Fibroblast of lung (primary cell): ENCODE measurements at regions not wholly inside any gene's neighbourhood (a gene's known extent, or its start where the extent isn't known, plus 50 kb on each side); places are given as distances from the start of the nearest gene placed in this dataset.

ENCODE experiments used
- DNase-seq, 2 donors: peaks; one replicate each; pipeline versions ENCODE4 v3.0.0 to v3.0.0-alpha.2; 2010; ENCODE audit warnings: low read depth in 2 of 2
- H2AFZ ChIP-seq: 2 replicates; pipeline ENCODE4 v1.5.1; 2012; ENCODE audit warnings: low read length, control low read depth, inconsistent platforms
- H3K27ac ChIP-seq: 2 replicates; pipeline ENCODE4 v1.5.1; 2011; ENCODE audit warnings: low read length, control low read depth; ENCODE audit not compliant: insufficient read depth
- H3K27me3 ChIP-seq: 2 replicates; pipeline ENCODE4 v1.5.1; 2011; ENCODE audit warnings: mild to moderate bottlenecking, low read length; ENCODE audit not compliant: control insufficient read depth, insufficient read depth
- H3K36me3 ChIP-seq: 2 replicates; pipeline ENCODE4 v1.5.1; 2011; ENCODE audit warnings: low read length; ENCODE audit not compliant: control insufficient read depth, insufficient read depth
- H3K4me1 ChIP-seq: 2 replicates; pipeline ENCODE4 v1.5.1; 2011; ENCODE audit warnings: low read length; ENCODE audit not compliant: control insufficient read depth, insufficient read depth; ENCODE audit errors: extremely low read depth
- H3K4me2 ChIP-seq: 2 replicates; pipeline ENCODE4 v1.5.1; 2011; ENCODE audit warnings: low read length, control low read depth; ENCODE audit not compliant: insufficient read depth; ENCODE audit errors: extremely low read depth
- H3K4me3 ChIP-seq, 4 experiments: fragments of 200-600 bp in 1 of 4; sonication (generic) in 1 of 4; replicated peaks in 1 of 4; 2 replicates each; pipeline ENCODE4 v1.5.1; 2011 to 2016; ENCODE audit warnings: low read length in 4 of 4, low read depth in 3 of 4, mild to moderate bottlenecking in 3 of 4, control low read depth in 2 of 4, inconsistent platforms in 1 of 4, mixed read lengths in 1 of 4; ENCODE audit not compliant: insufficient read depth in 1 of 4; ENCODE audit errors: control extremely low read depth in 1 of 4
- H3K79me2 ChIP-seq: 2 replicates; pipeline ENCODE4 v1.5.1; 2012; ENCODE audit warnings: mild to moderate bottlenecking, low read length, inconsistent platforms; ENCODE audit not compliant: control insufficient read depth, insufficient read depth
- H3K9ac ChIP-seq: 2 replicates; pipeline ENCODE4 v1.5.1; 2011; ENCODE audit warnings: mild to moderate bottlenecking, low read length, control low read depth; ENCODE audit not compliant: insufficient read depth
- H3K9me3 ChIP-seq: 2 replicates; pipeline ENCODE4 v1.5.1; 2012; ENCODE audit warnings: low read depth, low read length; ENCODE audit not compliant: control insufficient read depth, insufficient read depth
- H4K20me1 ChIP-seq: 2 replicates; pipeline ENCODE4 v1.5.1; 2011; ENCODE audit warnings: low read length; ENCODE audit not compliant: control insufficient read depth, insufficient read depth; ENCODE audit errors: extremely low read depth
- EZH2 ChIP-seq: IDR thresholded peaks from 2 replicates; pipeline ENCODE4 v1.5.1; 2012; ENCODE audit warnings: low read length, control low read depth, mild to moderate bottlenecking; ENCODE audit errors: missing control alignments
- TF ChIP-seq, protein P1 (sequence below), 2 donors: IDR thresholded peaks in 1 of 2; conservative IDR thresholded peaks in 1 of 2; 1 replicate in 1 of 2; 2 replicates in 1 of 2; pipeline ENCODE4 v1.5.1; 2011 to 2012; ENCODE audit warnings: low read length in 2 of 2, control low read depth in 1 of 2, inconsistent platforms in 1 of 2, low read depth in 1 of 2, mild to moderate bottlenecking in 1 of 2

DNA sequence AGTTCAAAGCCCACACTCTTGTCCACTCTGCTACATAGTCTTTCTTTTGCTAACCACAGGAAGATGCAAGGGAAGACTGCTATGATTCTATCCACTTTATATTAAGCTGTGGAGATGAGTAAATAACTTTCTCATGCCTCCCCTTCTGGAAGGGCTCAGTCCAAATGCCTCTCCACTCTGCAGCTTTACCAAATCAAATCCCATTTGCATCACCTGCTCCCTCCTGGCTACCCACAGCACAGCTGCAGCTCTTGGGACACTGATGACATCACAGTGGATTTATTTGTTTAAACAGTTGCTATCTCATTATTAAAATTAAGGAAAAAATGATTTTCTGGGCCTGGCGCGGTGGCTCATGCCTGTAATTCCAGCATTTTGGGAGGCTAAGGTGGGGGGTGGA lies 1544.9 kb upstream of the WWC1 start:
- no peak overlapping the region for H3K9ac ChIP-seq
- TF ChIP-seq, protein P1, sequence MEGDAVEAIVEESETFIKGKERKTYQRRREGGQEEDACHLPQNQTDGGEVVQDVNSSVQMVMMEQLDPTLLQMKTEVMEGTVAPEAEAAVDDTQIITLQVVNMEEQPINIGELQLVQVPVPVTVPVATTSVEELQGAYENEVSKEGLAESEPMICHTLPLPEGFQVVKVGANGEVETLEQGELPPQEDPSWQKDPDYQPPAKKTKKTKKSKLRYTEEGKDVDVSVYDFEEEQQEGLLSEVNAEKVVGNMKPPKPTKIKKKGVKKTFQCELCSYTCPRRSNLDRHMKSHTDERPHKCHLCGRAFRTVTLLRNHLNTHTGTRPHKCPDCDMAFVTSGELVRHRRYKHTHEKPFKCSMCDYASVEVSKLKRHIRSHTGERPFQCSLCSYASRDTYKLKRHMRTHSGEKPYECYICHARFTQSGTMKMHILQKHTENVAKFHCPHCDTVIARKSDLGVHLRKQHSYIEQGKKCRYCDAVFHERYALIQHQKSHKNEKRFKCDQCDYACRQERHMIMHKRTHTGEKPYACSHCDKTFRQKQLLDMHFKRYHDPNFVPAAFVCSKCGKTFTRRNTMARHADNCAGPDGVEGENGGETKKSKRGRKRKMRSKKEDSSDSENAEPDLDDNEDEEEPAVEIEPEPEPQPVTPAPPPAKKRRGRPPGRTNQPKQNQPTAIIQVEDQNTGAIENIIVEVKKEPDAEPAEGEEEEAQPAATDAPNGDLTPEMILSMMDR (conservative IDR thresholded peaks at IDR 0.05 in 1 of 2, IDR thresholded peaks at IDR 0.05 in 1 of 2; ENCODE audit: low read depth in 1 of 2, low read length in 2 of 2): no peak
- TF ChIP-seq EZH2: no peak
- H3K36me3 ChIP-seq: no peaks in the 10 kb centered on the region
- no peaks in the 10 kb centered on the region for H3K4me1 ChIP-seq
- H3K79me2 ChIP-seq: no peaks in the 10 kb centered on the region
- no peak overlapping the region for H3K4me3 ChIP-seq
- DNase-seq: no peak
- no peaks in the 10 kb centered on the region for H4K20me1 ChIP-seq
- no peaks in the 10 kb centered on the region for H3K27me3 ChIP-seq
- no peaks in the 10 kb centered on the region for H3K9me3 ChIP-seq
- H3K27ac ChIP-seq: no peak overlapping the region
- no peak overlapping the region for H3K4me2 ChIP-seq
- no peak overlapping the region for H2AFZ ChIP-seq

DNA sequence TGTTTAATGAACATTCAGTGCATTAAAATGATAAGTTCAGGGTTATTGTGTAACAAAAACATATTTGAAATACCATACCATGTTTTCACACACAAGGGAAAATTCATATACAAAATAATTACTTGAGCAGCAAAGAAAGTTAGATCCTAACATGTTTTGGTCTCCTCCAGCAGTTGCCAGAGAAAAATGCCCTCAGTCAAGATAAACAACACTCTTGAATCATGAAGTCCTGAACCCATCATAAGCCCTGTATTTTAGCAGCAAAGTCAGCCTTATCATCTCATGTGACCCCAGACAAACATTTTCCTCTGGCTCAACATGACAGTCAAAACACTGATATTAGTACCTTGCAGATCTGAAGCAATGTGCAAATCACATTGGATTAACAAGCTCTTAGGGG lies 1541.1 kb upstream of the WWC1 start:
- no peak overlapping the region for H2AFZ ChIP-seq
- DNase-seq: no peak

DNA sequence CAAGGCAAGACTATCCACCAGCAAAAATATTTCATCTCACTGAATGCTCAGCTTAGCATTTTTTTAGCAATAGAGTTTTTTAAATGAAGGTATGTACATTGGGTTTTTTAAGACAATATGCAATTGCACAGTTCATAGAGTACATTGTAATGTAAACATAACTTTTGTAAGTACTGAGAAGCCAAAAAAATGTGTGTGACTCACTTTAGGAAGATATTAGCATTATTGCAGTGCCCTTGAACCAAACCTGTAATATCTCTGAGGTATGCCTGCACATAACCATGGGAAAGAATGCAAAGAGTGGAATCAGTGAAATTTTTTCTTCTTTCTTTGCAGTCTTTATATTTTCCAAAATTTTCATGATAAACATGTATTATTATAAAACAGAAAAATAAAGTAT lies 1533.3 kb upstream of the WWC1 start:
- Histone ChIP-seq H4K20me1 (no peaks in the 10 kb centered on the region), H3K4me2 (no peak overlapping the region), H3K9me3 (no peaks in the 10 kb centered on the region), H3K36me3 (no peaks in the 10 kb centered on the region), H3K4me3 (no peak overlapping the region), H2AFZ (no peak overlapping the region), H3K4me1 (no peaks in the 10 kb centered on the region), H3K27me3 (no peaks in the 10 kb centered on the region), H3K27ac (no peak overlapping the region), H3K9ac (no peak overlapping the region), H3K79me2 (no peaks in the 10 kb centered on the region)
- peak in 1 of 2 donors; percentile 73 for DNase-seq
- TF ChIP-seq, protein P1 (conservative IDR thresholded peaks at IDR 0.05 in 1 of 2, IDR thresholded peaks at IDR 0.05 in 1 of 2; ENCODE audit: low read depth in 1 of 2, low read length in 2 of 2): no peak
- TF ChIP-seq EZH2: no peak

More for the DNA sequence above, 1541.1 kb upstream of the WWC1 start:
- no peak overlapping the region for H3K27ac ChIP-seq
- no peak overlapping the region for H3K9ac ChIP-seq
- no peaks in the 10 kb centered on the region for H4K20me1 ChIP-seq
- H3K36me3 ChIP-seq: no peaks in the 10 kb centered on the region
- no peaks in the 10 kb centered on the region for H3K79me2 ChIP-seq
- H3K4me1 ChIP-seq: no peaks in the 10 kb centered on the region
- no peaks in the 10 kb centered on the region for H3K9me3 ChIP-seq
- H3K27me3 ChIP-seq: no peaks in the 10 kb centered on the region
- H3K4me2 ChIP-seq: no peak overlapping the region
- TF ChIP-seq EZH2: no peak
- TF ChIP-seq, protein P1 (conservative IDR thresholded peaks at IDR 0.05 in 1 of 2, IDR thresholded peaks at IDR 0.05 in 1 of 2; ENCODE audit: low read depth in 1 of 2, low read length in 2 of 2): no peak
- no peak overlapping the region for H3K4me3 ChIP-seq
